Left hindlimb (tissue), 1 donor: ENCODE measurements at regions not wholly inside any gene's neighbourhood (a gene's known extent, or its start where the extent isn't known, plus 50 kb on each side); places are given as distances from the start of the nearest gene placed in this dataset.

Source experiments
- DNase-seq: peaks from one replicate; pipeline ENCODE4 v3.0.0-alpha.2; 2018

GRCh38 chr16:17633181-17633951, 162.6 kb upstream of the XYLT1 start:
- DNase-seq, result no peak

- no peak for DNase-seq
Observed at GRCh38 chr16:17632667-17633066, 161.9 kb upstream of the XYLT1 start.

- DNase-seq, result no peak
Observed at GRCh38 chr16:17629936-17630335, 159.2 kb upstream of the XYLT1 start.

DNA sequence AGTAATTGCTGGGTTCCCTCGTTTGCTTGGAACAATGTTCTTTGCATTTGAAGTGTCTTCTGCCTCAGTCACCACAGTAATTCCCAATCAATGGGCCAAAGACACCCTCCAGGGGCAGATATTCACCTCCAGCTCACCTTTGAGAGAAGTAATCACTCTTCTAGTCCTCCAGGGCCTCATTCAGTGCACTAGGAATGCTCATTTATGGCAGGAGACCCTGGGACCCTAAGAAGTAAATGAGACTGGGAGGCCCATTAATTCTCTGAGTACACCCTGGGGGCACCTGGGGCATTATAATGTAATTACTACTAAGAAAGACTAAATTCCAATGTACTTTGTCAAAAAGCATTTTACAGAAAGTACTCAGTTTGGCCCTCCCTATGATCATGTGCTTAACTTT, 158.2 kb upstream of the XYLT1 start:
- DNase-seq, result no peak

- no peak for DNase-seq
Observed at GRCh38 chr16:17622366-17622765, 151.6 kb upstream of the XYLT1 start.

GRCh38 chr16:17619261-17619660, 148.5 kb upstream of the XYLT1 start:
- DNase-seq, result no peak

GRCh38 chr16:17617021-17617552, 146.3 kb upstream of the XYLT1 start:
- no peak for DNase-seq

DNA sequence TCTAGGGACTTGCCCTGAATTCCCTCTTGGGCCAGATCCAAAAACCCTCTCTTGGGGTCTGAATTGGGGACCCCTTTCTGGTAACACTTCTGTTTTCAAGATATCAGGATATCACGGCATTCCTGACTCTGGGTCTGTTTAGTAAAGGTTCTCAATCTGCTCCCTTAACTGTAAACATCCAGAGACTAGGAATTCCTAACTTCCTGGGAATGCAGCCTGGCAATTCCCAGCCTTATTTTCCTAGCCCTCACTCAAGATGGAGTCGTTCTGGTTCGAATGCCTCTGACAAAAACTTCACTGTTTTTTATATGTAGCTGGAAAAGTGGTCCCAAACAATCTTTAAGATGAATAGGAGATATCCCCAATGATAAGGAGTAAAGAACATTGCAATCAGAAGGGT, 141.6 kb upstream of the XYLT1 start:
- no peak for DNase-seq

GRCh38 chr16:17607609-17608008, 136.8 kb upstream of the XYLT1 start:
- DNase-seq, result no peak

GRCh38 chr16:17607075-17607509, 136.3 kb upstream of the XYLT1 start:
- no peak for DNase-seq

DNA sequence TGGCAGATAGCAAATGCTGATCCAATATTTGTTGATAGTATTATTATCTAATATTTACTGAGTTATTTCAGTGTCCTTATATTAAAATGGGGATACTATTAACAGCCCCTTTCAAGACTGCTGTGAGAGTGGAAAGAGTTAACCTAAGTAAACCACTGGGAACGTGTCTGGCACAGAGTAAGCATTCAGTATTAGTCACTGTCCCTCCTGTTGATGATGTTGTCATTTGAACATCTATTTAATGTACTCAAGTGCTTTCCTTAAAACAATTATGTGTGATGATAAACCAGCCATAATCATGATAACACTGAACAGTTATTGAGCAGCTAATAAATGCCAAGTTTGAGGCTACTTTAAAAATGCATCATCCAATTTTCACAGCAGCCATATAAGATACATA, 135.7 kb upstream of the XYLT1 start:
- DNase-seq, result no peak

- DNase-seq, result no peak
Observed at GRCh38 chr16:17605784-17606183, 135.0 kb upstream of the XYLT1 start.

GRCh38 chr16:17603626-17604025, 132.9 kb upstream of the XYLT1 start:
- DNase-seq, result no peak

- DNase-seq, result no peak
Observed at GRCh38 chr16:17602678-17603077, 131.9 kb upstream of the XYLT1 start.

GRCh38 chr16:17598968-17599367, 128.2 kb upstream of the XYLT1 start:
- DNase-seq, result no peak

DNA sequence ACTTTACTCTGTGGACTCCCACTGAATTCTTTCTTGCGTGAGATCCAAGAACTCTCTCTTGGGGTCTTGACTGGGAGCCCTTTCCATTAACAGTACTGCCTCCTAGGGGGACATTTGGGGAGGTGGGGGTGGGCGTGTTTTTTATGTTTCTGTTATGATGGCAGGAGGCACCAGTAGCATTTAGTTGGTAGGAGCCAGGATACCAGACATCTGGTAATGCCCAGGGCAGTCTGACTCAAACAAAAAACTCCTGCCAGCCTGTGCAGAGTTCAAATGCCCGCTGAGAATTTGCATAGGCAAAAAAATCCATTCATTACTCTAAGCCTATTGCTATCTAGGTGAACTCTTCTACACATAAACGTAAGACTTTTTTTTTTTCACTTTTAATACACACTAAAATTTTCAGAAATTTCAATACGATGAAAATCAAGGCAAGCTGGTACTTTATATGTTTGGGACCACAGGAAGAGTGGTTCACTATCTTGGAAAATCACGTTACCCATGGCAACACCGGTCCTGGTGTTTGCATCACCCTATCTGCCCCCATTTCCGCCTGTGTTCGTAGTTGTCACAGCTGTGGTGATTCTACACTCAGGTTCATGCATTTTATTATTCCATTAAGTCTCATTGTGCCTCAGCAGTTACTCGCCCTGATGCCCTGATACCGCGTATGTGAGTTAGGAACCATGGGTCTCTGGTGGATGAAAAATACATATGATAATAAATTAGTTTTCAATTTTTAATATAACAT, 121.1 kb upstream of the XYLT1 start:
- no peak for DNase-seq

GRCh38 chr16:17590711-17591654, 120.2 kb upstream of the XYLT1 start:
- DNase-seq, result no peak

DNA sequence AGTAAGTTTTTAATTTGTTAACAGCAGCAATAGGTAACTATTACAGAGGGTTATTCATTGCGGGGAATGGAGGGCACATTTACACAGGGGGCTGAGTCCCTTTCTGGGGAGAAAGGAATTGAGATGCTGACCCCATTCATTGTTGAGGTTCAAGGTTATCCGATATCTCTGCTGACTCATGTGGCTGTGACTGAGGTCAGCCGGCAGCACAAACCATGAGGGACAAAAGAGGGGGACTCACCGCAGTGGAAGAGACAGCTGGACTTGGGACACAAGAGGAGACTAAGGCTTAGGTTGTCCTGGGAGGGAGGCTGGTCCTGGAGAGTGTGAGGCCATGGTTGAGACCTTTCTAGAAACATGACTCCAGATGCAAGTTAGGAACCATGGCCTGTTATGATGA, 119.1 kb upstream of the XYLT1 start:
- no peak for DNase-seq

GRCh38 chr16:17585449-17586074, 114.8 kb upstream of the XYLT1 start:
- no peak for DNase-seq

- DNase-seq, result peak; percentile 70
Observed at GRCh38 chr16:17578981-17579874, 108.5 kb upstream of the XYLT1 start.

- no peak for DNase-seq
Observed at GRCh38 chr16:17574256-17574655, 103.5 kb upstream of the XYLT1 start.
